Left ventricle myocardium inferior (tissue), 1 donor: ENCODE measurements at regions not wholly inside any gene's neighbourhood (a gene's known extent, or its start where the extent isn't known, plus 50 kb on each side); places are given as distances from the start of the nearest gene placed in this dataset.
A peak's percentile ranks its signal among the peaks of the same experiment; 100 is the strongest.
"Not testable (repeated sequence)": the region's sequence is repeated elsewhere in the genome, so short reads cannot be mapped to it uniquely, and the experiment has no call there.

Experiments used
- DNase-seq: peaks from one replicate; pipeline ENCODE4 v3.0.0-alpha.2; 2020
- H3K27ac ChIP-seq: fragments of 200-600 bp; replicated peaks from 2 replicates; pipeline ENCODE4 v1.8.0; 2021
- H3K27me3 ChIP-seq: fragments of 200-600 bp; 2 replicates; pipeline ENCODE4 v1.8.0; 2021; ENCODE audit warnings: low read depth
- H3K36me3 ChIP-seq: fragments of 200-600 bp; 2 replicates; pipeline ENCODE4 v1.8.0; 2021
- H3K4me1 ChIP-seq: fragments of 200-600 bp; 2 replicates; pipeline ENCODE4 v1.8.0; 2021
- H3K4me3 ChIP-seq: fragments of 200-600 bp; 2 replicates; pipeline ENCODE4 v1.8.0; 2021; ENCODE audit warnings: mild to moderate bottlenecking, moderate library complexity
- H3K9me3 ChIP-seq: fragments of 200-600 bp; replicated peaks from 2 replicates; pipeline ENCODE4 v1.8.0; 2021
- CTCF ChIP-seq: fragments of 200-600 bp; IDR thresholded peaks from 2 replicates; pipeline ENCODE4 v1.8.0; 2021; ENCODE audit warnings: antibody characterized with exemption, mild to moderate bottlenecking, borderline replicate concordance
- intact Hi-C: fragments of 100-400 bp; cut with micrococcal nuclease; formaldehyde crosslinking; loops from one replicate; pipeline ENCODE4 v1.11.0; 2022
- donor health status: DM: no; HTN: yes; CAD: no; lungs with severe emphysema.

DNA sequence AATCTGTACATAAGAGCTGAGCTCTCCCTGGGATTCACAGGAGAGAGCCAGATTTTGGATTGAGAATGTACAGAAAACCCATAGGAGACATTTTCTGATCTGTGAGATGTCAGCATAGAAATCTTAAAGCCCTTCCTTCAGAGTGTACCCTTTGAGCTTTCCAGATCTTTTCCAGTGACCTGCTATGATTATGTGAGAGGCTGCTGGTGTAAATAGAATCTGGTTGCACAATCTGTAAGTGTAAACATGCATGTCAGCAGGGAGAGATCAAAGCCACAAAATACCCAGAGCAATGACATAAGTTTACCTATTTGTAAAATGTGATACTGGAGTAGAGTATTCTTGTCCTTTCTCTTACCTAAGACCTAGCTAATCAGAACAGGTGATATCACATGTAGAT, 471.9 kb downstream of the FOXD4L5 start:
- H3K27ac ChIP-seq, DNase-seq, intact Hi-C loops, H3K4me3 ChIP-seq, H3K9me3 ChIP-seq, H3K27me3 ChIP-seq, H3K4me1 ChIP-seq, H3K36me3 ChIP-seq: not testable (repeated sequence)

DNA sequence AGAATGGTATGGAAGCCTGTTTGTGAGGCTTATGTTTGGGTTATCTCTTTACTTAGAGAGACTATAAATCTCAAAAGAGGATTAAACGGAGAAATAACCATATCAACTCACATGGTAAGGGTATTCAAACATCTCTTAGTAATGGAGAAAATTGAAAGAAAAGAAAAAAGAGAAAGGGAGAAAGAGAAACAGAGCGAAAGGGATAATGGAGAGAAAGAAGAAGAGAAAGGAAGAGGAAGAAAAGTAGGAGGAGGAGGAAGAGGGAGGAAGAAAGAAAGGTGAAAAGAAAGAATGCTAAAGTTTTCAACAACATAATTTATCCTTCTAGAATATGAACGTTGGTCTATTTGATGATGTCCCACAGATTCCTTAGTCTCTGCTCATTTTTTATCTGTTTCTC, 506.3 kb downstream of the FOXD4L5 start:
- H3K9me3 ChIP-seq, H3K27ac ChIP-seq, H3K4me3 ChIP-seq, H3K4me1 ChIP-seq, DNase-seq, H3K27me3 ChIP-seq, intact Hi-C loops, H3K36me3 ChIP-seq: not testable (repeated sequence)

DNA sequence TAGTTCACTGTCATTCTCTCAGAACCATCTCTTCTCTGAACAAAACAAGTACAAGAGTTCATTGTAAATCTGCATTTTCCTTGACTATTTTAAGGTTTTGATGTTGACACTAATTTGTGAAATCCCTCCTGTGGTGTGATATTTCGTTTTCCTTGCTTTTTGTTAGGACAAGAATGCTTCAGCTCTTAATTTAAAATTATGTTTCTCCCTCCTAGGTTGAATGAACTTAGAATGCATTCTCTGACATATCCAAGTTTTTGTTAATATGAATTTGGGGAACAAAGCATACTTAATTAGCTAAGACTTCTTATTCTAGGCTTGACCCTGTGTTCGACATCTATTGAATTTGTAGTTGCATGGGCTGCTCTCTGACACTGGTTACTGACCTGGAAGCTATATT, 508.7 kb downstream of the FOXD4L5 start:
- DNase-seq, H3K9me3 ChIP-seq, H3K4me3 ChIP-seq, H3K36me3 ChIP-seq, intact Hi-C loops, H3K27ac ChIP-seq, H3K27me3 ChIP-seq, H3K4me1 ChIP-seq: not testable (repeated sequence)

DNA sequence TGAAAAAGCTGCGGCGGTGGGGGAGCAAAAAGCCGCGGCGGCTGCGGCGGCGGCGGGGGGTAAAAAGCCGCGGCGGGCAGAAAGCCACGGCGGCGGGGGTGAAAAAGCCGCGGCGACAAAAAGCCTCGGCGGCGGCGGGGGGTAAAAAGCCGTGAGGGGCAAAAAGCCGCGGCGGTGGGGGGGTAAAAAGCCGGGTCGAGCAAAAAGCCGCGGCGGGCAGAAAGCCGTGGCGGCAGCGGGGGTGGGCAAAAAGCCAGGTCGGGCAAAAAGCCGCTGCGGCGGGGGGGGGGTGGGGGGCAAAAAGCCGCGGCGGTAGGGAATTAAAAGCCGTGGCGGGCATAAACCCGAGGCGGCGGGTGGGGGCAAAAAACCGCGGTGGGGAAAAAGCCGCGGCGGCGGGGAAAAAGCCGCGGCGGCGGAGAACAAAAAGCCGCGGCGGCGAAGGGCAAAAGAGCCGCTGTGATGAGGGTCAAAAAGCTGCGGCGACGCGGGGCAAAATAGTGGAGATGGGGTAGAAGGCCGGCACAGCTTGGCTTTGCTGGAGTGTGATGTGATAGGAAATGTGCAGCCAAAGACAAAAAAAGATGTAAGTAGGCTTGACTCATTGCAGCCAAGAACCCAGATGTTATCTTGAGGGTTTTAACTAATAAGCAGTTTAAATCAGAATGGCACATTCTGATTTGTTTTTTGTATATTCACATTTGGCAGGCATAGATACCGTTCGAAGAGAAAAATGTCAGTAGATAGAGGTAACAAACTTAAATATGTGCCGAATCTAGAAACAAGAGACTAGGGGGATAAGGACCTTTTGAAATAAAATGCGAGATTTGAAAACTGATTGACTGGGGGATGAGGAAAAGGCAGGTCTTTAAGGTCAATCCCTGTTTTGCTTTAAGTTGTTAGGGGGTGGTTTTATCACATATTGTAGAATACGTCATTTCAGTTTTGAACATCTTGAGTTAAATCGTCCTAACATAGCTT, 509.9 kb downstream of the FOXD4L5 start:
- intact Hi-C loops, DNase-seq, H3K4me1 ChIP-seq, H3K27me3 ChIP-seq, H3K9me3 ChIP-seq, H3K36me3 ChIP-seq, H3K27ac ChIP-seq: not testable (repeated sequence)
- H3K4me3 ChIP-seq = peak overlapping the region; percentile 30

GRCh38 chr9:64774004-64774812, 510.8 kb downstream of the FOXD4L5 start:
- H3K9me3 ChIP-seq, intact Hi-C loops, H3K27me3 ChIP-seq, H3K36me3 ChIP-seq, H3K27ac ChIP-seq, H3K4me1 ChIP-seq, DNase-seq: not testable (repeated sequence)
- peak overlapping the region; percentile 53 for H3K4me3 ChIP-seq

DNA sequence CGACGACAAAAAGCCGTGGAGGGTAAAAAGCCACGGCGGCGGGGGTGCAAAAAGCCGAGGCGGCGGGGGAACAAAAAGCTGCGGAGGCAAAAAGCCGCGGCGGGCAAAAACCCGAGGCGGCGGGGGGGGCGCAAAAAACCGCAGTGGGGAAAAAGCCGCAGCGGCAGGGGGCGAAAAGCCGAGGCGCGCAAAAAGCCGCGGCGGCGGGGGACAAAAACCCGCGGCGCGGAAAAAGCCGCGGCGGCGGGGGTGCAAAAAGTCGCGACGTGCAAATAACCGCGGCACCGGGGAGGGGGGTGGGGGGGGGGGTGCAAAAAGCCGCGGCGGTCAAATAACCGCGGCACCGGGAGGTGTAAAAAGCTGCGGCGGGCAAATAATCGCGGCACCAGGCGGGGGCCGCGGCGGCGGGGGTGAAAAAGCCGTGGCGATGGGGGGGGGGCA, 511.5 kb downstream of the FOXD4L5 start:
- Histone ChIP-seq H3K9me3 (no peaks in the 10 kb centered on the region), H3K27ac (no peak overlapping the region), H3K27me3 (peaks cover 4% of the 10 kb centered on the region), H3K4me3 (peak overlapping the region; percentile 53), H3K36me3 (no peaks in the 10 kb centered on the region), H3K4me1 (no peaks in the 10 kb centered on the region)
- intact Hi-C loops = no loop called here
- DNase-seq = peak; percentile 13
- no peak for TF ChIP-seq CTCF

DNA sequence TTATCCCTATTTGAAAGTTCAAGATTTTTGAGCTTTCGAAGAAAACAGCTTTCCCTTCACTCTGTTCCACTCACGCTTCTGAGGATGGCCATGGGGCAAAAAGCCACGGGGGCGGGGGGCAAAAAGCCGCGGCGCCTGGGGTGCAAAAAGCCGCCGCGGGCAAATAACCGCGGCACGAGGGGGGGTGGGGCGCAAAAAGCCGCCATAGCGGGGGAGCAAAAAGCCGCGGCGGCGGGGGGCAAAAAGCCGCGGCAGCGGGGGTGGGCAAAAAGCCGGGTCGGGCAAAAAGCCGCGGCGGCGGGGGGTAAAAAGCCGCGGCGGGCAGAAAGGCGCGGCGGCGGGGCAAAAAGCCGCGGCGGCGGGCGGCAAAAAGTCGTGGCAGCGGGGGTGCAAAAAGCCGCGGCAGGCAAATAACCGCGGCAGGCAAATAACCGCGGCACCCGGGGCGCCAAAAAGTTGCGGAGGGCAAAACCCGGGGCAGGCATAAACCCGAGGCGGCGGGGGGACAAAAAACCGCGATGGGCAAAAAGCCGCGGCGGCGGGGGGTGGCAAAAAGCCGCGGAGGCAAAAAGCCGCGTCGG, 512.2 kb downstream of the FOXD4L5 start:
- DNase-seq, H3K4me3 ChIP-seq, intact Hi-C loops, H3K4me1 ChIP-seq, H3K27me3 ChIP-seq, H3K9me3 ChIP-seq, H3K36me3 ChIP-seq, H3K27ac ChIP-seq: not testable (repeated sequence)

- DNase-seq, H3K27me3 ChIP-seq, H3K27ac ChIP-seq, H3K36me3 ChIP-seq, H3K9me3 ChIP-seq, intact Hi-C loops, H3K4me3 ChIP-seq, H3K4me1 ChIP-seq: not testable (repeated sequence)
Observed at GRCh38 chr9:64772123-64772736, 512.8 kb downstream of the FOXD4L5 start.
